ENCODE measurements at regions not wholly inside any gene's neighbourhood (a gene's known extent, or its start where the extent isn't known, plus 50 kb on each side); places are given as distances from the start of the nearest gene placed in this dataset.

GRCh38 chr18:73636355-73636754 is 511.3 kb downstream of the FBXO15 start:
- in situ Hi-C loops (cut with MboI; ENCODE audit: low pct_unique_long_range_greater_than_20kb, low sequenced_read_pairs): no loop called here

GRCh38 chr18:73626859-73627258 is 520.8 kb downstream of the FBXO15 start:
- DNase-seq: no peak
- in situ Hi-C loops (cut with MboI; ENCODE audit: low pct_unique_long_range_greater_than_20kb, low sequenced_read_pairs): no loop called here

More at GRCh38 chr18:73636355-73636754, 511.3 kb downstream of the FBXO15 start:
- DNase-seq: no peak

GRCh38 chr18:73626221-73626620 is 521.4 kb downstream of the FBXO15 start:
- in situ Hi-C loops (cut with MboI; ENCODE audit: low pct_unique_long_range_greater_than_20kb, low sequenced_read_pairs): no loop called here
- no peak for DNase-seq

GRCh38 chr18:73621091-73621490 is 526.5 kb downstream of the FBXO15 start:
- in situ Hi-C loops (cut with MboI; ENCODE audit: low pct_unique_long_range_greater_than_20kb, low sequenced_read_pairs): no loop called here
- no peak for DNase-seq

- DNase-seq: no peak
Measured at GRCh38 chr18:73617981-73618380, 529.7 kb downstream of the FBXO15 start.

GRCh38 chr18:73615506-73615905 is 532.1 kb downstream of the FBXO15 start:
- in situ Hi-C loops (cut with MboI; ENCODE audit: low pct_unique_long_range_greater_than_20kb, low sequenced_read_pairs): no loop called here
- DNase-seq: no peak

More at GRCh38 chr18:73617981-73618380, 529.7 kb downstream of the FBXO15 start:
- in situ Hi-C loops (cut with MboI; ENCODE audit: low pct_unique_long_range_greater_than_20kb, low sequenced_read_pairs): no loop called here

- in situ Hi-C loops (cut with MboI; ENCODE audit: low pct_unique_long_range_greater_than_20kb, low sequenced_read_pairs): no loop called here
- no peak for DNase-seq
Measured at GRCh38 chr18:73614812-73615211, 532.8 kb downstream of the FBXO15 start.

- in situ Hi-C loops (cut with MboI; ENCODE audit: low pct_unique_long_range_greater_than_20kb, low sequenced_read_pairs): no loop called here
- no peak for DNase-seq
Measured at GRCh38 chr18:73613706-73614340, 533.8 kb downstream of the FBXO15 start.

- in situ Hi-C loops (cut with MboI; ENCODE audit: low pct_unique_long_range_greater_than_20kb, low sequenced_read_pairs): no loop called here
- no peak for DNase-seq
Measured at GRCh38 chr18:73597832-73598615, 549.6 kb downstream of the FBXO15 start.

GRCh38 chr18:73594749-73595148 is 552.9 kb downstream of the FBXO15 start:
- in situ Hi-C loops (cut with MboI; ENCODE audit: low pct_unique_long_range_greater_than_20kb, low sequenced_read_pairs): no loop called here
- DNase-seq: no peak

- no peak for DNase-seq
- in situ Hi-C loops (cut with MboI; ENCODE audit: low pct_unique_long_range_greater_than_20kb, low sequenced_read_pairs): no loop called here
Measured at GRCh38 chr18:73593207-73593606, 554.4 kb downstream of the FBXO15 start.

- no peak for DNase-seq
- in situ Hi-C loops (cut with MboI; ENCODE audit: low pct_unique_long_range_greater_than_20kb, low sequenced_read_pairs): no loop called here
Measured at GRCh38 chr18:73590950-73591349, 556.7 kb downstream of the FBXO15 start.

- no peak for DNase-seq
- in situ Hi-C loops (cut with MboI; ENCODE audit: low pct_unique_long_range_greater_than_20kb, low sequenced_read_pairs): no loop called here
Measured at GRCh38 chr18:73579698-73580097, 567.9 kb downstream of the FBXO15 start.

GRCh38 chr18:73577365-73577764 is 570.3 kb downstream of the FBXO15 start:
- no peak for DNase-seq
- in situ Hi-C loops (cut with MboI; ENCODE audit: low pct_unique_long_range_greater_than_20kb, low sequenced_read_pairs): no loop called here

GRCh38 chr18:73563901-73564472 is 583.6 kb downstream of the FBXO15 start:
- in situ Hi-C loops (cut with MboI; ENCODE audit: low pct_unique_long_range_greater_than_20kb, low sequenced_read_pairs): no loop called here
- no peak for DNase-seq

GRCh38 chr18:73563345-73563744 is 584.3 kb downstream of the FBXO15 start:
- in situ Hi-C loops (cut with MboI; ENCODE audit: low pct_unique_long_range_greater_than_20kb, low sequenced_read_pairs): no loop called here
- DNase-seq: no peak

- in situ Hi-C loops (cut with MboI; ENCODE audit: low pct_unique_long_range_greater_than_20kb, low sequenced_read_pairs): no loop called here
- no peak for DNase-seq
Measured at GRCh38 chr18:73556904-73557303, 590.7 kb downstream of the FBXO15 start.

- in situ Hi-C loops (cut with MboI; ENCODE audit: low pct_unique_long_range_greater_than_20kb, low sequenced_read_pairs): no loop called here
- DNase-seq: no peak
Measured at GRCh38 chr18:73552171-73552570, 595.5 kb downstream of the FBXO15 start.

- in situ Hi-C loops (cut with MboI; ENCODE audit: low pct_unique_long_range_greater_than_20kb, low sequenced_read_pairs): no loop called here
- no peak for DNase-seq
Measured at GRCh38 chr18:73551211-73551610, 596.4 kb downstream of the FBXO15 start.

- in situ Hi-C loops (cut with MboI; ENCODE audit: low pct_unique_long_range_greater_than_20kb, low sequenced_read_pairs): no loop called here
- no peak for DNase-seq
Measured at GRCh38 chr18:73549236-73549635, 598.4 kb downstream of the FBXO15 start.
